OCI-LY3 (cell line): ENCODE measurements at regions not wholly inside any gene's neighbourhood (a gene's known extent, or its start where the extent isn't known, plus 50 kb on each side); places are given as distances from the start of the nearest gene placed in this dataset.

Experiments used
- CTCF ChIP-seq: fragments of 200-600, 300-600 bp; sonication (generic); IDR thresholded peaks from 2 replicates; pipeline ENCODE4 v1.5.1; 2014; ENCODE audit warnings: antibody characterized with exemption, low read length, low read depth
- EZH2phosphoT487 ChIP-seq: fragments of 200-600 bp; shearing (Covaris generic); IDR thresholded peaks from 2 replicates; pipeline ENCODE4 v1.6.1; 2018; ENCODE audit warnings: antibody characterized with exemption, mixed run types, low read depth

GRCh38 chr5:158308429-158309025 is 449.6 kb upstream of the CLINT1 start:
- TF ChIP-seq CTCF (no peak), EZH2phosphoT487 (no peak)
